ENCODE measurements at regions not wholly inside any gene's neighbourhood (a gene's known extent, or its start where the extent isn't known, plus 50 kb on each side); places are given as distances from the start of the nearest gene placed in this dataset.
A peak's percentile ranks its signal among the peaks of the same experiment; 100 is the strongest.

- WGBS, 4 donors: 68 to 73% (median 70%) methylated on average over 2 of the region's 2 CpGs
- Histone ChIP-seq H3K9me3 (peaks cover 0 to 5% (median 0%) of the 10 kb centered on the region in 12 donors), H3K4me1 (peaks cover 0 to 20% (median 0%) of the 10 kb centered on the region in 12 donors), H3K4me3 (peak overlapping the region in 1 of 12 donors; percentile 38), H3K27me3 (no peaks in the 10 kb centered on the region), H3K36me3 (no peaks in the 10 kb centered on the region), H3K27ac (peak overlapping the region in 1 of 12 donors; percentile 25)
- DNase-seq (no peak), ATAC-seq (no peak)
- intact Hi-C loops (cut with DNase I): no loop called here
- TF ChIP-seq POLR2A (IDR thresholded peaks at IDR 0.05): no peak
- TF ChIP-seq CTCF (IDR thresholded peaks at IDR 0.05): no peak
Measured at GRCh38 chr10:107689323-107689722, 524.8 kb upstream of the SORCS1 start.

GRCh38 chr10:107687701-107688100 is 523.2 kb upstream of the SORCS1 start:
- WGBS, 4 donors: 86 to 94% (median 88%) methylated on average over 2 of the region's 2 CpGs

GRCh38 chr10:107686095-107686494 is 521.6 kb upstream of the SORCS1 start:
- intact Hi-C loops (cut with DNase I): no loop called here
- H3K36me3 ChIP-seq: no peaks in the 10 kb centered on the region
- H3K9me3 ChIP-seq: peaks cover 0 to 5% (median 0%) of the 10 kb centered on the region in 12 donors
- DNase-seq: peak in 2 of 5 donors; percentile 33 to 43
- peak in 2 of 4 donors; percentile 54 to 64 for ATAC-seq
- H3K27me3 ChIP-seq: no peaks in the 10 kb centered on the region
- H3K4me3 ChIP-seq: no peak overlapping the region
- H3K27ac ChIP-seq: peak overlapping the region in 1 of 12 donors; percentile 57
- peaks cover 0 to 20% (median 0%) of the 10 kb centered on the region in 12 donors for H3K4me1 ChIP-seq
- WGBS, 4 donors: 50 to 77% (median 75%) methylated on average over 3 of the region's 3 CpGs
- TF ChIP-seq CTCF (IDR thresholded peaks at IDR 0.05) (no peak), POLR2A (IDR thresholded peaks at IDR 0.05) (no peak)

More at GRCh38 chr10:107687701-107688100, 523.2 kb upstream of the SORCS1 start:
- Histone ChIP-seq H3K4me3 (no peak overlapping the region), H3K4me1 (peaks cover 0 to 20% (median 0%) of the 10 kb centered on the region in 12 donors), H3K36me3 (no peaks in the 10 kb centered on the region), H3K9me3 (peaks cover 0 to 5% (median 0%) of the 10 kb centered on the region in 12 donors), H3K27ac (no peak overlapping the region), H3K27me3 (no peaks in the 10 kb centered on the region)
- intact Hi-C loops (cut with DNase I): no loop called here
- ATAC-seq (no peak), DNase-seq (no peak)
- no peak for TF ChIP-seq CTCF (IDR thresholded peaks at IDR 0.05)
- no peak for TF ChIP-seq POLR2A (IDR thresholded peaks at IDR 0.05)

DNA sequence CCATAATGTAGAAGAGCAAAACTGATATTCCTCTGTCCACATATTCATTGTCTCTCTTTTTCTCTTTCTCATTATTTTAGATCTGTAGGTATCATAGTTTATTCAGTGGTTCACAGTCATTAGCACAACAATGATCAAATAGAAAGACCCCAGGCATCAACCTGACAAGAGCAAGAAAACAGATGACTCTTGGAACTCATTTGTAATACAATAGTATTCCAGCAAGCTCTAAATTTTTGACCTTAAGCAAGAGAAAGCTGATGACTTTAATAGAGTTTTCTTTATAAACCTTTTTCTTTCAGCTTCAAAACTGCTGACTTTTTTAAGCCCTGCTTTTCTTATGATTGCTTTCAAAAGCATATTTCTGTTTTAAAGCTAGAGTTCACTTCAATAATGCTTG is 507.5 kb upstream of the SORCS1 start:
- Histone ChIP-seq H3K9me3 (no peaks in the 10 kb centered on the region), H3K36me3 (no peaks in the 10 kb centered on the region), H3K4me3 (no peak overlapping the region), H3K27ac (no peak overlapping the region), H3K4me1 (no peaks in the 10 kb centered on the region), H3K27me3 (no peaks in the 10 kb centered on the region)
- intact Hi-C loops (cut with DNase I): no loop called here
- no peak for DNase-seq
- TF ChIP-seq CTCF (IDR thresholded peaks at IDR 0.05) (no peak), POLR2A (IDR thresholded peaks at IDR 0.05) (no peak)
- ATAC-seq: no peak

All from heart left ventricle (tissue), 16 donors.